GM19452 (cell line): ENCODE measurements at regions not wholly inside any gene's neighbourhood (a gene's known extent, or its start where the extent isn't known, plus 50 kb on each side); places are given as distances from the start of the nearest gene placed in this dataset.
A peak's percentile ranks its signal among the peaks of the same experiment; 100 is the strongest.
"Not testable (repeated sequence)": the region's sequence is repeated elsewhere in the genome, so short reads cannot be mapped to it uniquely, and the experiment has no call there.

Source experiments
- ATAC-seq: cut with Tn5 transposase; IDR thresholded peaks from one replicate; pipeline ENCODE4 v1.9.1; 2021; ENCODE audit not compliant: unreplicated experiment

DNA sequence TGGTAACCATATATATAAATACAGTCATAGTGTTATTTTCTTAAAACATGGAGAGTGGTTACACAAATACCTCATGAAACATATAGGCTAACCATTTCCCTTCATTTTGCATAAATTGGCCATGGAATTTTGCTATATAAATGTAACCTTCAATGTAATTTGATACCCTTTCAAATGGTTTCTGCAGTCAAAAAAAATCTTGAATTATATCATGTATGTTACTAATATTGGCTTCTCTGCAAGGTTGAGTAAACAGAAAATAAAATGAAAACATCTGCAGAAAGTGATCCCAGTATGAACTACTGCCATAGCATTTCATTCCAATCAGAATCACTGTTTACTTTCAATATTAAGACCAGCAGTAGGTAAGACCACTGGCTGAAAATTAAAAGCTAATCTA, 1165.9 kb upstream of the TENM3 start:
- ATAC-seq, result no peak

DNA sequence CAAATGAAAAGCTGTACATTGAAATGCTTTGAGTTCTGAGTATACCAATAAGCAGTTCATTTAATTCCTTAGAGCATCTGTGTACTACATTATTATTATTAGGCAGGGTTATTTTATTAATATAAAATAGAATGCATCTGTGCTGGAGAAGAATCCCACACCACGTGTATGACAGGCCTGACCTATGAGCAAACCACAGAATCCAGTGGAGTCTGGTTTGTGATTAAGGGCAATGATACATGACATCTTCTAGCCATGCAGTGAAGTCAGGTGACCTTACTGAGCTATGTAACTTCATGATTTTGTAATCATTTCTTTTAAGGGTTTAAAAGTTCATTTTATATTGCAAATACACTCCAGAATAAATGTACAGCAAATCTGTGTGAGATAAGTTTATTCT, 1165.0 kb upstream of the TENM3 start:
- no peak for ATAC-seq

DNA sequence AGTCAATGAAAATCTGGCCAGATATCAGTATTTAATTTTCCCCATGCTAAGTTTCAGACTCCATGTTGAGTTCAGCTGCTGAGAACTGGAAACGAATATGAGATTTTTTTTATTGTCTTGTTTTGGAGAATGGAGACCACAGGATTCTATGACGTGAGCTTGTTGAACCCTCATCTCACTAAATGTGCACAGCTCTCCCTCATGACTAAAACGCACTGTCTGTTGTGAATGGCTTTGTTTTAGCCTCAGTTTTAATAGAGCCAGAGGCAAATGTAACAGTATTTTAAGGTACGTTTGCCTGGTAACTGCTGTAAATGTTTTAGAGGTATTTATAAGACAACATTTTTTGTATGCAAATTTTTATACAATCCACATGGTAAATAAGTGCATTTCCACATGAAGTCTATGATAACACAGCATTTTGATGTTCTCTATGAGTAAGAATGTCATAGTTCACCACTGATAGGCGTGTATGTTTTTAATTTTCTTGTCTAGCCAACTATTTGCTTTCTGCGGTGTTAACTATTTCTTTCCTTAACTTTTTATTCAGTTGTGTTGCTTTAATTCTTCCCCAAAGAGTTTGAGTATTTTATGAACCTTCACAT, 1159.3 kb upstream of the TENM3 start:
- no peak for ATAC-seq

DNA sequence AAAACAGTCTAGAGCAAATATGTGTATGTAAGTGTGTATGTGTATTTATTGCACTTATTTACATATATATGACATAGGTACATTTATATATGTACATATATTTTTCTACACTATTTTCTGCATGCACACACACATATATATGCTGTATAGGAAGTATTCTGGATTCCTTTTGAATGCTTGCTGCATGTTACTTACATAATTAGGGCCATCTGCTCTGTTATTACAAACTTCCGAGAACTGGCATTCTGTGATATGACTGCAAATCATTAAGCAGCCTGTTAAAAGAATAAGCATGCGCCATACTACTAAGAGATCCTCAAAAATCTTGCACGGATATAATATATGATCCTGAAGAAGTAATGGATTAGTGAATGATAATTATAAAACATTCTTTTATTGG, 1157.6 kb upstream of the TENM3 start:
- no peak for ATAC-seq

DNA sequence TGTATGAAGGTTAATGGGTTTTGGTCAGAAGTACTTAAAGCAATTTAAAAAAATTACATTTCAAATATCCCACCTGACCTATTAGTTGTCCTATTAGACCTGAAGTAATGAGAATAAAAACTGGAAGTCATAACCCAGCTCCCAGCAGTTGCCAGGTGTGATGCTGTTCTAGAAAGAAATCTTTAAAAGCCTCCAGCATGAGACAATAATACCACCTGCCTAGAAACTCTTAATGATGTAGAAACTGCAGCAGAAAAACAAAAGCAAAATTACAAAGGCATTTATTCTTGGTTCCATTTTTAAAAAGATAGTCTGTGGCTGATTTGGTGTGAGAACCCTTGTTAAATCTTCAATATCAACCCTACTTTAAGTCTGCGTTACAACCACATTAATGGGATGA, 1137.7 kb upstream of the TENM3 start:
- ATAC-seq, result no peak

DNA sequence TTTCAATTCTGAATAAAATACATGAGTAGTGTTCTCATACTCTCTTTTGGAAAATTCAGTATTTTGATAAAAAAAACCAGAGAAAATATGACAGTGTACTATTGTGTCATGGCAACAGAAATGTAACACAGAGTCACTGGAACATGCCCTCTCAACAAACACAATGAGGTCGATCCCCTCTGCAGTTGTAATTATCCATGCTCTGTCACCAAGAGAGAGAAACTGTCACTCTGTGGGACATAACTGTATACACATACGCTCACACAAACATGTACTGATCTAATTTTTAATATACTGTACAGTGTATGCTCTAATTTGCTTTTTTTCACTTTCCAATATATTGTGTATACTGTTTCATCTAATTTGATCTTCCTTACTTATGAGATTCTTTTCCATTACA, 1136.8 kb upstream of the TENM3 start:
- ATAC-seq, result no peak

DNA sequence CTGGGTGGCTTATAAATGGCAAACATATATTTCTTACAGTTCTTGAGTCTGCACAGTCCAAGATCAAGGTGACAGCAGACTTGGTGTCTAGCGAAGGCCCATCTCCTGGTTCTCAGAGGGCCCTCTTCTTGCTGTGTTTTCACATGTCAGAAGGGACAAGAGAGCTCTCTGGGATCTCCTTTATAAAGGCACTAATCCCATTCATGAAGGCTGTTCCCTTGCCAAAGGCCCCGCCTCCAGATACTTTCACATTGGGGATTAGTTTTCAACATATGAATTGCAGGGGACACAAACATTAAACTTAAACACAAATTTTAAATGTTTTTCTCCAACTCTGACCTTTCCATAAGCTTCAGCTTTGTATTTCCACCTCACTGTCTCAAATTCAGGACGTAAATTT, 1135.0 kb upstream of the TENM3 start:
- ATAC-seq, result no peak

DNA sequence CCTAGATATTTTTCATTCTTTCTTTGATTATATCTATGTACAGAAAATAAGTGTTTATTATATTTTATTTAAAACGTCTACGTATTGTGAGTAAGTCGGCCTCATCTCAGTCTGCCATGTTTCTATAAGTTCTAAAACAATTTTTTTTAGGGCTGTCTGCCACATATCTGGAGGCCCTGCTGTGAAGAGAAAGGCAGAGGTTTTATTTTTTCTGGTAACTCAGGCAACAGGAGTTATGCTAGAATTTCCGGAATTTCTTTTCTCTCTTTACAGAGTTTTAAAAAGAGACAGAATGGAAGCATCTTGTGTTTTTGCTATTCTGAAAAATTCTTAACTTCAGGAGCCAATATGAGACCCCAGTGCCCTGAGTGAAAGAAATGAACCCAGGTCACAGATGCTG, 1124.0 kb upstream of the TENM3 start:
- no peak for ATAC-seq

DNA sequence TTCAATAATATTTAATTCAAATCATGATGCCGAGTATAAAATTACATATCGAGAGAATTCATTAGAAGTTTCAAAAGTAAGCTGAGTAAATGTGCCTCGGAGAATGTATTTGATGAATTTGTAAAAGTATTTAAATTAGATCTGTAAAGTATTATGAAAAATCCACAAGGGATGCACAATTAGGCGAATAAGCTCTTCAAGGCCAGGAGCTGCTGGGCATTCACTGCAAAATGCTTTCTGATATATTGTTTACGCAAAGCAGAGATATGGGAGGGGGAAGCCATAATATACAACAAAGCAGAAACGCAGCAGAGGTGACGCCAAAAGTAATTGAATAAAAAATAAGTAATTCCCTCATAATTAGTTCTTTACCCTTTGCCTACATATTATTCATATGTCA, 1121.5 kb upstream of the TENM3 start:
- no peak for ATAC-seq

DNA sequence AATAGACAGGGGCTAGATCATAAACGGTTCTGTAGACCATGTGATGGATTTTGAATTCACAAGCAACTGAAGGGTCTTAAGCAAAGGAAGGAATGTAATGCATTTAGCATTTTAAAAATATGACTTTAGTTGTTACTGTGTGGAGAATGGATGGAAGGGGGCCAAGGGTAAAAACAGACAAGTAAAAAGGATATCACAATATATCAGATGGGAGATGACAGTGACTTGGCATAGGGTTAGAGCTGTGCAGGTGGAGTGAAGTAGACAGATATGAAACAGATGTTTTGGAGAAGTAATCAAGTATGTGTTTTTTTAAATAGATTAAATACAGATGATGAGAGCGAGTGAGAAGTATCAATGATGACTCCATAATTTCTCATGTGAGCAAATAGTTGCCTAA, 1116.0 kb upstream of the TENM3 start:
- no peak for ATAC-seq

DNA sequence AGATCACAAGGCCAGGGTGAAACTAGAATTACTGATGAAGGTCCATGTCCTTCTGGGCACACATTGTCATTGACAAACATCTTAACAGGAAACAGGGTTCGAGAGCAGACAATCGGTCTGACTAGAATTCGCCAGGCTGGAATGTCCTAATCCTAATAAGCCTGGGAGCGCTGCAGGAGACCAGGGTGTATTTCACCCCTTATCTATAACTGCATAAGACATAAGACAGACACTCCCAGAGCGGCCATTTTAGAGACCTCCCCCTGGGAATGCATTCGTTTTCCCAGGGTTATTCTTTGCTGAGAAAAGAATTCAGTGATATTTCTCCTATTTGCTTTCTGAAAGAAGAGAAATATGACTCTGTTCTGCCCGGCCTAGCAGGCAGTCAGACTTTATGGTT, 1112.9 kb upstream of the TENM3 start:
- ATAC-seq, result not testable (repeated sequence)

DNA sequence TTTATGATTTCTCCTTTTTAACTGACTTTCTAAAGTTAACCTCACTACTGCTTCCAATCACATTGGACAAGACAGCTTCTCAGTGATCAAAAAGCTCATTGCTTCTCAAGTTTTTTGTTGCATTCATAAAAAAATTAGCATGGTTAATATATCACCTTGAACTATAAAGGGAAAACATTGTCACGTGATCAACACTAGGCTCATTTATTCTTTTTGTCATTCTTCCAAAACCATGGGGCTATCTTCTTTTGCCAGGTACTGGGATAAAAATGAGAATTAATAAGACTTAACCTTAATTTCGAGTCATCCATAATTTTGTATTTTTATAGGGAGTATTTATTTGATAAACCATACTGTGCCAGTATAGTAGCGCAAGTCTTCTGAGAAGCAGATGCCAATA, 1105.9 kb upstream of the TENM3 start:
- no peak for ATAC-seq

DNA sequence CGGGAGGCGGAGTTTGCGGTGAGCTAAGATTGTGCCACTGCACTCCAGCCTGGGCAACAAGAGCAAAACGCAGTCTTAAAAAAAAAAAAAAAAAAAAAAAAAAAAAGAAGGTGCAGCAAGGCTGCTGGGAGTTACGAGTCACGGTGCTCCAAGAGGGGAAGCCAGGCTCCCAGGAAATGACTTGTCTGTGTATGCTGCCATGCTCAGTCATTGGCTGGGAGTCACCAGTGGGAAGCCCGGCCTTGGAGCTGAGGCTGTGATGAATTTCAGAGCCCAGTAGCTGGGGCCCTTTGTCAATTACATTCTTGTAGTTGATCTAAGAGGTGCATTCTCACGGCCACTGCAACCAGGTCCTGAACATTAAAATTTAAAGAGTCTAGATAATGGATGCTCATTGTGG, 1105.1 kb upstream of the TENM3 start:
- no peak for ATAC-seq

DNA sequence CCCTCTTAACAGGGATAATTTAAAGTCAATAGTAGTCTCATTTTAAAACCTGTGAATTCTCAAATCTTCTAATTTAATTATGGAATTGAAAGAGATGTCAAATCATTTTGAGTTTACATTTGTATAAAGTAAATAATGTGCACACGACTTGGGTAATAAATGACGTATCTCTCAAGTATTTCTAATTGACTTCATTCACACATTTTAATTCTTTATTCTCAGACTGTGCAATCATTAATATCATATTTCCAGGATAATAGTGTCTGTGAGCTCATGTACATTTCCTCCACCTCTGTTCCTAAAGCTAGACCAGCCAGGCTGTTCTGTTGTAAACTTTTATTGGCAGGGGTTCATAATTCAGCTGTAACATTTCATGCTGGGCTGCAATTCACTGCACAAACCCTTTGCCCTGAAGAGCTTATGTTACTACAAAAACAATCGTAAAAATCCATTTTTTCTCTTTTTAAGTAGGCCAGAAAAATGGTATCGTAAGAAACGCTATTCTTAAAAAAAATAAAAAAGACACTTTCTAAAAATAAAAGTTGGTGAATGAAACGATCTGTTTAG, 1103.1 kb upstream of the TENM3 start:
- ATAC-seq, result no peak

DNA sequence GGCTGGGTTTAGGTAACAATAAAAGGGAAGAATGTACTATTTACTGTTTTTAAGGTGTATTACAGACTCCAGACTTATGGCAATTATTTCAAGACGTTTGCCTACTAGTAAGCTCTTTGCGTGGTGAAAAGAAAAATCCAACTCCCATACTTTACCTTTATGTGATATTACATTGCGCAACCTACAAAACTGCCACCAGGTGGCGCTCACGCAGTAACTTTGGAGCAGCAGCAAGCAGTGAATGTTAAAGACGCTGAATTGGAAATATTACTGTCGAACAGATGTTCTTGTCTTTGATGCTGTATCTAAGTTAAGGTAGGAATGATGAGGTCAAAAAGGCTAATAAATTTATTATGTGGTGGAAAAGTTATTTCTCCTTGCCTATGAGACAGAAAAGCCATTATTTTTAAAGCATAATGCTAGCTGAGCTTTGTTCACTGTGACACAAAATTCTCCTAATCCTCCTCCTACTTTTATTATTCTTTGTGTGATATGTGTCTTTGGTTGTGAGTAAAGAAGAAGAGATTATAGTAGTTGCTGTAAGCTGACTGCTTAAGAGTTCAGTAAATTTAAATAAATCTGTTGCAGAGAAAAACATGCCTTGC, 1099.8 kb upstream of the TENM3 start:
- peak; percentile 86 for ATAC-seq

DNA sequence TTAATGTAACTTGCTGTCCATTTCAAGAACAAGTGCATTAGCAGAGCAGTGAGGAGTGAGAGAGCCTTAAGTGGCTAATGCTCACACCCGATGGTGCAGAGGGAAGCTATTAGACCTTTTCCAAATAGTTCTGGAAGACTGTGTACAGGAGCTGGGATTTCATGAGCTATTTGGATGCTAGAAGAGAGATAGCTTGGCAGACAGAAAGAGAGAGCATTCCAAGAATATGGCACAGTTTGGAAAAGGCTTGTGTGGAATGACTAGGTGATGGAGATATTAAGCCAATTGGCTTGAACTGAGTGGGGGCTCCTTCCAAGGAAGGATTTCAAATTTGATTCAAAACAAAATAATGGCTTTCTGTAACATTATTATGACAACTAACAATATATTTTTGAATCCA, 1097.2 kb upstream of the TENM3 start:
- ATAC-seq, result no peak

DNA sequence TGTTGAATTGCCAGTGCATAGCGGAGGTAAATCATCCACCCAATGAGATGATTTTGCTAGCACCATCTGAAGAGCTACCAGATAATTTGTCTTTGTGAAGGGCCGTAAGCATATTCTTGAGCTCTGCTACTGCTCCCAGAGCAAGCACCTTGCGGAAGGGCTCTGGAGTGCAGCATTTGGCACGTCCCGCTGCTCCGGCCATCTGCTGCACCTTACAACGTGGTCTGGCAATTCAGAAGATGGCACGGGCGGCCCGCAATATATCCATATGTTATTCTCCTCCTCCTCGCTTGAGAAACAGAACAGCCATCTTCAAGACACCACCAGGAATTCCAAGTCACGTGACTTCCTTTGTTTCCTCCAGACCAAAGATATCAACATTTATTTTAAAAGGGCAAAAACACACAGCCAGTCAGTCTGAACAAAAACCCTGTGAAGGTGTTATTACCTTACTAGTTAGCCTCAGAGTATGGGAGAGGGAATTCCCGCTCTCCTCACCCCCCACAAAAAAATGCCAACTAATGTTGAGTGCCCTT, 1095.7 kb upstream of the TENM3 start:
- no peak for ATAC-seq

DNA sequence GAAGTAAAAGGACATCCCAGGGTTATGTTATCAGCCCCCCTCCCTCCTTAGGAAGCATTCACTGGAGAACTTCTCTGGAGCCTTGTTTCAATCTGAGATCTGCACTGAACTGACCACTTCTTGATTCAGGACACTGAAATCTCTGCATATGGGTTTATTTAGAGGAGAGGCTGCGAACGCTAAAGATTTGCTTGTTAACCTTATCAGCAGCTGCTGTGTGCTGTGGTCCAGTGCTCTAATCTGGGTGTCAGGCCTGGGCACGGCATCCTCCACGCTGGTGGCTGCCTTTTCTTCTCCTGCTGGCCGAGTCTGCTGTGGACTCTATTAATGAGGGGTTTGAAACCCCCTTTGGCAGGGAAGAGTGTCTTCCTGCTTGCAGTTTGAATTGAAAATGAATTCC, 1094.7 kb upstream of the TENM3 start:
- ATAC-seq, result no peak

DNA sequence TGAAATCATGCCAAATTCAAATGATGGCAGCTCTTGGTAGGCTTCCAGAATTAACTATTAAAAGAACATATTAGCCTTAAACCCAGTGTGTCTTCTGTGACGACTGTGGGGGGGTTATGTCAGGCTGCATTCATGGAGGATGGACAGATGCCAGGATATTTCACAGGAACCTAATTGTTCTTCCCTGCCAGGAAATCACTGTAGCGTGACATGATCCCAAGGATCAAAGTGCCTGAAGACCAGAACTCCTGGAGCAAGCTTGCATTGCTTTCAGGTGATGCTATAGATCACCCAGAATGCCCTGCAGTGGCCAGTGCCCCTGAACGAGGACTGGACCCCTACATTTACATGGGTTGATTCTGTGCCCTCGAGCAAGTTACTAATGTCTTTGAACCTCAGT, 1093.0 kb upstream of the TENM3 start:
- ATAC-seq, result no peak

DNA sequence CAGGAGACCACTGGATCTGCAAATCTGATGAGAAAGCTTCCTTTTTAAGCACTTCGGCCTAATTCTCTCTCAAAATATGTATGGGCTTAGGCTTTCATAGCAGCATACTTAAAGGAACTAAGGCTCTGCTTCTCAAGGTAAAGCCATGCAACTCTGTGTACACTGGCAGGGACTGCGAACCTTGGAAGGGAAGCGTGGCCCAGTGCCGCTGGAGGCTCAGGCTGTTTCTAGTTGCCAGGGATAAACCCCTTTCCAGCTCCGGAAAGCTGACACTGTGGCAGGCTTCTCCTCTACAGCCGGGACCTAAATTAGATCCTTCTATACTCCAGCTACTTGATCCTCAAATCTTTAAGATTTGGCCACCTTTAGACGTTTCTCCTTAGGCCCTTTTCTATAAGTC, 1091.3 kb upstream of the TENM3 start:
- no peak for ATAC-seq

DNA sequence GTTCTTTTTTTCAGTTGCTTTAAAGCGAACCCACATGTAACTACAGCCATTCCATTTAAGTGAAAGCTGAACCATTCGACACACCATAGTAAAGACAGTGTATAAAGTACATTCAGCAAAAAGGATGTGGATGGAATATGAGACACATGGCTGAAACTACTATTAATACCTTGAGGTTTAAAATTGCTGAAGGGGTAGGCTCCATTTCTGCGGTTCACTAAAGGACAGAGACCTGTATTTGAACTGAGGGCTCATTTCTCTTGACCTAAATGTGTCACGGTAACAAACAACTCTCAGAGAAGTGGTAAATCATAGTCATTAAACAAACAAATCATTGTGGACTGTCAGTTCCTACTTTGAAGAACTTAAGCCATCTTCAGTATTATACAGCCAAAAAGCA, 1085.6 kb upstream of the TENM3 start:
- no peak for ATAC-seq

DNA sequence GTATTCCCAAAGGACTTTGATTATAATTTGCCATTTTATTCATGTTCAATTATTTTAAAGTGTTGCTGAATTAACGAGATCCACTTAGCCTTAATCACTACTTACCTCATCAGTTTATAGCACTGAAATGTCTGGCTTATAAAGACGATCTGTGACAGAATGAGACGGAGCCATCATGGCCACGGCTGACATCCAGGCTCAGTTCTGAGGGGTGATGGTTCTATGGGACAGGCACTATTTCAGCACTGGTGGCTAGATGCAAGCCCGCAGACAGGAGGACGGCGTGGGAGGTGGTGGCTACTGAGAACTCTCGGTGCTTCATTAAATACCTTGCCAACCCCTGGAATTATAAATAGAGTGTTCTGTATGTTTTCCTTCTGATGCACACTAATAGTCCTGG, 1084.2 kb upstream of the TENM3 start:
- ATAC-seq, result no peak

DNA sequence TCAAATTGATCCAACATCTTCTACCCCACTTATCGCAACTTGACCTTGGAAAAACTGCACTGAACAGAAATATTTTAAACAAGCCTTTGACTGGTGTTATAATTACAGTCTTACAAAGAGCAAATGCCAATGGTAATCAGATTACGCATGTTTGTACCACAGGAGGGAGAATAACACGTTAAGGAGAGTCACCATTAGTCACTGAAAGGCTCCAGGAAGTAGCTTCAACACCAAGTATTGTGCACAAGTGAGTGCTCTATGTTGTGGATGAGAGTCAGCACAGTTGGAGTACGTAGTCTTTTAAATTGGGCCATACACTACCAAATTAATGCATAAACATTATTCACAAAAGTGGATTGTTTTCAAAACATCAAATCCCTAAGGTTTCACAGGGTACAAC, 1081.5 kb upstream of the TENM3 start:
- no peak for ATAC-seq
